WTC11 (cell line): ENCODE measurements at regions not wholly inside any gene's neighbourhood (a gene's known extent, or its start where the extent isn't known, plus 50 kb on each side); places are given as distances from the start of the nearest gene placed in this dataset.

Experiments
- ATAC-seq: fragments of 200-7000 bp; cut with Tn5 transposase; 2 replicates; pipeline ENCODE4 v1.10.0; 2021; ENCODE audit warnings: mild to moderate bottlenecking, moderate library complexity
- CTCF ChIA-PET: fragments of 300-600 bp; sonication (Branson Sonifier 250); formaldehyde crosslinking; loops from one replicate; lab custom pipeline; 2021; ENCODE audit warnings: antibody characterized with exemption; lab: Charles Lee
- POLR2A ChIA-PET: fragments of 350-600 bp; sonication (Branson Sonifier 250); formaldehyde crosslinking; loops from one replicate; lab custom pipeline; 2021; ENCODE audit warnings: antibody characterized with exemption; lab: Charles Lee
- DNase-seq: peaks from one replicate; pipeline ENCODE4 v3.0.0; 2021; ENCODE audit warnings: low spot score
- H3K27ac Mint-ChIP-seq: 2 replicates; pipeline ENCODE4 v1.8.0; 2021; ENCODE audit warnings: mixed read lengths
- H3K27me3 Mint-ChIP-seq: 2 replicates; pipeline ENCODE4 v1.8.0; 2021; ENCODE audit warnings: low read depth, mild to moderate bottlenecking, moderate library complexity, mixed read lengths
- H3K36me3 Mint-ChIP-seq: 2 replicates; pipeline ENCODE4 v1.8.0; 2021; ENCODE audit warnings: mixed read lengths
- H3K4me1 Mint-ChIP-seq: 2 replicates; pipeline ENCODE4 v1.8.0; 2022; ENCODE audit warnings: mixed read lengths
- H3K4me3 Mint-ChIP-seq: 2 replicates; pipeline ENCODE4 v1.8.0; 2021; ENCODE audit warnings: mild to moderate bottlenecking, moderate library complexity, mixed read lengths
- H3K9me3 Mint-ChIP-seq: 2 replicates; pipeline ENCODE4 v1.8.0; 2021; ENCODE audit warnings: mixed read lengths
- AFF4 ChIP-seq: sonication (generic); formaldehyde crosslinking; IDR thresholded peaks from 2 replicates; pipeline ENCODE4 v1.8.1; 2023; ENCODE audit warnings: mild to moderate bottlenecking, missing genetic modification reagents, borderline replicate concordance
- CREM ChIP-seq: sonication (generic); formaldehyde crosslinking; IDR thresholded peaks from 2 replicates; pipeline ENCODE4 v1.8.1; 2022; ENCODE audit warnings: mild to moderate bottlenecking, missing genetic modification reagents, moderate library complexity
- EMX1 ChIP-seq: fragments of 250-450 bp; sonication (Bioruptor Pico); IDR thresholded peaks from 2 replicates; pipeline ENCODE4 v1.8.0; 2021; ENCODE audit warnings: mild to moderate bottlenecking
- ETV6 ChIP-seq: sonication (generic); formaldehyde crosslinking; IDR thresholded peaks from 2 replicates; pipeline ENCODE4 v1.8.1; 2022; ENCODE audit warnings: mild to moderate bottlenecking, missing genetic modification reagents
- FOXJ3 ChIP-seq: sonication (generic); formaldehyde crosslinking; IDR thresholded peaks from 2 replicates; pipeline ENCODE4 v1.9.0; 2021; ENCODE audit warnings: missing genetic modification reagents, mild to moderate bottlenecking, borderline replicate concordance
- FOXK1 ChIP-seq: sonication (generic); formaldehyde crosslinking; IDR thresholded peaks from 2 replicates; pipeline ENCODE4 v1.8.0; 2022; ENCODE audit warnings: mild to moderate bottlenecking, moderate library complexity, missing genetic modification reagents
- GABPB1 ChIP-seq: sonication (generic); formaldehyde crosslinking; IDR thresholded peaks from 2 replicates; pipeline ENCODE4 v1.8.1; 2023; ENCODE audit warnings: mild to moderate bottlenecking, missing genetic modification reagents
- SMAD3 ChIP-seq: sonication (generic); formaldehyde crosslinking; IDR thresholded peaks from 2 replicates; pipeline ENCODE4 v1.8.0; 2022; ENCODE audit warnings: missing genetic modification reagents, mild to moderate bottlenecking, borderline replicate concordance
- SMAD4 ChIP-seq: sonication (generic); formaldehyde crosslinking; IDR thresholded peaks from 2 replicates; pipeline ENCODE4 v1.8.0; 2022; ENCODE audit warnings: mild to moderate bottlenecking, missing genetic modification reagents
- TEAD1 ChIP-seq: sonication (generic); formaldehyde crosslinking; IDR thresholded peaks from 2 replicates; pipeline ENCODE4 v1.8.0; 2022; ENCODE audit warnings: mild to moderate bottlenecking, missing genetic modification reagents
- TP53 ChIP-seq: sonication (generic); formaldehyde crosslinking; IDR thresholded peaks from 2 replicates; pipeline ENCODE4 v1.8.1; 2023; ENCODE audit warnings: mild to moderate bottlenecking, missing genetic modification reagents
- ZNF138 ChIP-seq: sonication (generic); formaldehyde crosslinking; conservative IDR thresholded peaks from 2 replicates; pipeline ENCODE4 v1.8.1; 2022; ENCODE audit warnings: mild to moderate bottlenecking, moderate library complexity, missing genetic modification reagents
- ZNF232 ChIP-seq: sonication (generic); formaldehyde crosslinking; IDR thresholded peaks from 2 replicates; pipeline ENCODE4 v1.8.0; 2022; ENCODE audit warnings: mild to moderate bottlenecking, missing genetic modification reagents
- ZNF416 ChIP-seq: fragments of 250-450 bp; sonication (Bioruptor Pico); IDR thresholded peaks from 2 replicates; pipeline ENCODE4 v1.9.0; 2021; ENCODE audit warnings: mild to moderate bottlenecking, inconsistent platforms
- ZNF532 ChIP-seq: fragments of 250-450 bp; sonication (Bioruptor Pico); IDR thresholded peaks from 2 replicates; pipeline ENCODE4 v1.9.0; 2021; ENCODE audit warnings: mild to moderate bottlenecking, borderline replicate concordance
- TF ChIP-seq, protein P1 (sequence below): sonication (generic); formaldehyde crosslinking; IDR thresholded peaks from 2 replicates; pipeline ENCODE4 v1.8.0; 2022; ENCODE audit warnings: missing genetic modification reagents
- TF ChIP-seq, protein P2 (sequence below): sonication (generic); formaldehyde crosslinking; IDR thresholded peaks from 2 replicates; pipeline ENCODE4 v1.8.0; 2023; ENCODE audit warnings: missing genetic modification reagents
- TF ChIP-seq, protein P3 (sequence below): sonication (generic); formaldehyde crosslinking; conservative IDR thresholded peaks from 2 replicates; pipeline ENCODE4 v1.8.1; 2022; ENCODE audit warnings: mild to moderate bottlenecking, missing genetic modification reagents

GRCh38 chr6:141664744-141665143, 468.0 kb upstream of the GJE1 start:
- H3K9me3 Mint-ChIP-seq, result no peaks in the 10 kb centered on the region
- no peaks in the 10 kb centered on the region for H3K4me1 Mint-ChIP-seq
- H3K27me3 Mint-ChIP-seq, result no peaks in the 10 kb centered on the region
- no peak for ATAC-seq
- H3K4me3 Mint-ChIP-seq, result no peak overlapping the region
- ChIA-PET POLR2A (no interaction called here), CTCF (interaction anchor here (1.1 kb wide), 1 partner anchor 13 kb away, joined by 3 read pairs; no protein-coding TSS in a partner anchor)
- DNase-seq, result no peak
- TF ChIP-seq EMX1 (CRISPR knock-in tag) (no peak), ETV6 (CRISPR knock-in tag) (no peak), ZNF138 (CRISPR knock-in tag) (no peak), TP53 (CRISPR knock-in tag) (no peak), ZNF532 (CRISPR knock-in tag) (no peak), SMAD4 (CRISPR knock-in tag) (no peak), AFF4 (CRISPR knock-in tag) (no peak), SMAD3 (no peak), TEAD1 (CRISPR knock-in tag) (no peak), ZNF416 (CRISPR knock-in tag) (no peak), ZNF232 (CRISPR knock-in tag) (no peak), FOXK1 (no peak), FOXJ3 (CRISPR knock-in tag) (no peak), GABPB1 (no peak), CREM (CRISPR knock-in tag) (no peak)
- TF ChIP-seq, protein P1, sequence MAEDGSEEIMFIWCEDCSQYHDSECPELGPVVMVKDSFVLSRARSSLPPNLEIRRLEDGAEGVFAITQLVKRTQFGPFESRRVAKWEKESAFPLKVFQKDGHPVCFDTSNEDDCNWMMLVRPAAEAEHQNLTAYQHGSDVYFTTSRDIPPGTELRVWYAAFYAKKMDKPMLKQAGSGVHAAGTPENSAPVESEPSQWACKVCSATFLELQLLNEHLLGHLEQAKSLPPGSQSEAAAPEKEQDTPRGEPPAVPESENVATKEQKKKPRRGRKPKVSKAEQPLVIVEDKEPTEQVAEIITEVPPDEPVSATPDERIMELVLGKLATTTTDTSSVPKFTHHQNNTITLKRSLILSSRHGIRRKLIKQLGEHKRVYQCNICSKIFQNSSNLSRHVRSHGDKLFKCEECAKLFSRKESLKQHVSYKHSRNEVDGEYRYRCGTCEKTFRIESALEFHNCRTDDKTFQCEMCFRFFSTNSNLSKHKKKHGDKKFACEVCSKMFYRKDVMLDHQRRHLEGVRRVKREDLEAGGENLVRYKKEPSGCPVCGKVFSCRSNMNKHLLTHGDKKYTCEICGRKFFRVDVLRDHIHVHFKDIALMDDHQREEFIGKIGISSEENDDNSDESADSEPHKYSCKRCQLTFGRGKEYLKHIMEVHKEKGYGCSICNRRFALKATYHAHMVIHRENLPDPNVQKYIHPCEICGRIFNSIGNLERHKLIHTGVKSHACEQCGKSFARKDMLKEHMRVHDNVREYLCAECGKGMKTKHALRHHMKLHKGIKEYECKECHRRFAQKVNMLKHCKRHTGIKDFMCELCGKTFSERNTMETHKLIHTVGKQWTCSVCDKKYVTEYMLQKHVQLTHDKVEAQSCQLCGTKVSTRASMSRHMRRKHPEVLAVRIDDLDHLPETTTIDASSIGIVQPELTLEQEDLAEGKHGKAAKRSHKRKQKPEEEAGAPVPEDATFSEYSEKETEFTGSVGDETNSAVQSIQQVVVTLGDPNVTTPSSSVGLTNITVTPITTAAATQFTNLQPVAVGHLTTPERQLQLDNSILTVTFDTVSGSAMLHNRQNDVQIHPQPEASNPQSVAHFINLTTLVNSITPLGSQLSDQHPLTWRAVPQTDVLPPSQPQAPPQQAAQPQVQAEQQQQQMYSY (CRISPR knock-in tag), result no peak
- TF ChIP-seq, protein P2, sequence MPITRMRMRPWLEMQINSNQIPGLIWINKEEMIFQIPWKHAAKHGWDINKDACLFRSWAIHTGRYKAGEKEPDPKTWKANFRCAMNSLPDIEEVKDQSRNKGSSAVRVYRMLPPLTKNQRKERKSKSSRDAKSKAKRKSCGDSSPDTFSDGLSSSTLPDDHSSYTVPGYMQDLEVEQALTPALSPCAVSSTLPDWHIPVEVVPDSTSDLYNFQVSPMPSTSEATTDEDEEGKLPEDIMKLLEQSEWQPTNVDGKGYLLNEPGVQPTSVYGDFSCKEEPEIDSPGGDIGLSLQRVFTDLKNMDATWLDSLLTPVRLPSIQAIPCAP (CRISPR knock-in tag), result no peak
- TF ChIP-seq, protein P3, sequence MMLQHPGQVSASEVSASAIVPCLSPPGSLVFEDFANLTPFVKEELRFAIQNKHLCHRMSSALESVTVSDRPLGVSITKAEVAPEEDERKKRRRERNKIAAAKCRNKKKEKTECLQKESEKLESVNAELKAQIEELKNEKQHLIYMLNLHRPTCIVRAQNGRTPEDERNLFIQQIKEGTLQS (CRISPR knock-in tag), result no peak
- H3K27ac Mint-ChIP-seq, result no peak overlapping the region
- H3K36me3 Mint-ChIP-seq, result no peaks in the 10 kb centered on the region
